Smooth muscle cell (in vitro differentiated cells): ENCODE measurements at regions not wholly inside any gene's neighbourhood (a gene's known extent, or its start where the extent isn't known, plus 50 kb on each side); places are given as distances from the start of the nearest gene placed in this dataset.

ENCODE experiments used
- DNase-seq: peaks from one replicate; lab custom pipeline; 2025; ENCODE audit not compliant: unreplicated experiment; lab: John Stamatoyannopoulos, UW
- H2AFZ ChIP-seq: fragments of 200-600 bp; sonication (generic); 2 replicates; pipeline ENCODE4 v1.6.0; 2016; ENCODE audit warnings: antibody characterized with exemption, low read depth, mild to moderate bottlenecking
- H3F3A ChIP-seq: fragments of 200-600 bp; sonication (generic); 2 replicates; pipeline ENCODE4 v1.6.0; 2017; ENCODE audit warnings: antibody characterized with exemption, low read depth
- H3K27ac ChIP-seq: fragments of 200-600 bp; sonication (generic); 2 replicates; pipeline ENCODE4 v1.5.1; 2016; ENCODE audit warnings: low read depth, mild to moderate bottlenecking
- H3K27me3 ChIP-seq: fragments of 200-600 bp; sonication (generic); 2 replicates; pipeline ENCODE4 v1.6.1; 2016; ENCODE audit warnings: low read depth, mild to moderate bottlenecking
- H3K36me3 ChIP-seq: fragments of 200-600 bp; sonication (generic); 2 replicates; pipeline ENCODE4 v1.5.1; 2016; ENCODE audit warnings: low read depth
- H3K4me1 ChIP-seq: fragments of 200-600 bp; sonication (generic); 2 replicates; pipeline ENCODE4 v1.5.1; 2016; ENCODE audit warnings: low read depth
- H3K4me2 ChIP-seq: fragments of 200-600 bp; sonication (generic); 2 replicates; pipeline ENCODE4 v1.6.0; 2016; ENCODE audit warnings: mild to moderate bottlenecking
- H3K4me3 ChIP-seq: fragments of 200-600 bp; sonication (generic); 2 replicates; pipeline ENCODE4 v1.5.1; 2016; ENCODE audit warnings: mild to moderate bottlenecking
- H3K79me2 ChIP-seq: fragments of 200-600 bp; sonication (generic); 2 replicates; pipeline ENCODE4 v1.6.0; 2016; ENCODE audit warnings: low read depth, mild to moderate bottlenecking
- H3K9ac ChIP-seq: fragments of 200-600 bp; sonication (generic); 2 replicates; pipeline ENCODE4 v1.6.0; 2016; ENCODE audit warnings: low read depth
- H3K9me3 ChIP-seq: fragments of 200-600 bp; sonication (generic); replicated peaks from 2 replicates; pipeline ENCODE4 v1.5.1; 2016; ENCODE audit warnings: low read depth
- H4K20me1 ChIP-seq: fragments of 200-600 bp; sonication (generic); 2 replicates; pipeline ENCODE4 v1.6.0; 2016; ENCODE audit warnings: low read depth
- CTCF ChIP-seq: fragments of 200-600 bp; sonication (generic); IDR thresholded peaks from 2 replicates; pipeline ENCODE4 v1.5.1; 2017; ENCODE audit warnings: borderline replicate concordance, mild to moderate bottlenecking, antibody characterized with exemption; ENCODE audit not compliant: insufficient read depth, poor library complexity, severe bottlenecking
- WGBS: methylation state at CpG from one replicate; pipeline ENCODE4 v1.1.7; 2016; ENCODE audit warnings: low lambda C conversion rate; 5-methylcytosine and 5-hydroxymethylcytosine counted together

DNA sequence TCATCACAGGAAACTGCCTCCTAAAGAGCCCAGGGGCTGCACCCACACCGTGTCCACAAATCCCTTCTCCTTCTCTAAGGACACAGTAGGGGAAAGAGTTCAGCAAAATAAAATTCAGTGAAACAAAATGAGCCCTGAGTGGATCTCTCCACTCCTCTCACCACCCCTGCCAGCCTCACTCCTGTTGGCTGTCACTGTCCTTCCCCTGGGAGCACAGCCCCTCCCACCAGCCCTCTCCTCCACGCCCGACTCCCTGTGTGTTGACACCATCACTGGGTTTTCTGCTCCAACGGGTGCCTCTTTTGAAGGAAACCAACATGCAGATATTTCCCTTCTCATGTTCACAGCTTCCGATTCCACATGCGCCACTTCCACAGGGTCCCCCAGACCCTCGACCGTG, 356.2 kb downstream of the AJAP1 start:
- Histone ChIP-seq H3K36me3 (no peaks in the 10 kb centered on the region), H2AFZ (no peak overlapping the region), H3F3A (no peaks in the 10 kb centered on the region), H3K4me3 (no peak overlapping the region), H4K20me1 (no peaks in the 10 kb centered on the region), H3K79me2 (no peaks in the 10 kb centered on the region), H3K9ac (no peak overlapping the region), H3K27me3 (no peaks in the 10 kb centered on the region), H3K4me2 (no peak overlapping the region), H3K27ac (no peak overlapping the region), H3K4me1 (no peaks in the 10 kb centered on the region), H3K9me3 (no peaks in the 10 kb centered on the region)
- no peak for DNase-seq
- TF ChIP-seq CTCF, result no peak
- WGBS, result 83% methylated on average over 8 of the region's 8 CpGs

DNA sequence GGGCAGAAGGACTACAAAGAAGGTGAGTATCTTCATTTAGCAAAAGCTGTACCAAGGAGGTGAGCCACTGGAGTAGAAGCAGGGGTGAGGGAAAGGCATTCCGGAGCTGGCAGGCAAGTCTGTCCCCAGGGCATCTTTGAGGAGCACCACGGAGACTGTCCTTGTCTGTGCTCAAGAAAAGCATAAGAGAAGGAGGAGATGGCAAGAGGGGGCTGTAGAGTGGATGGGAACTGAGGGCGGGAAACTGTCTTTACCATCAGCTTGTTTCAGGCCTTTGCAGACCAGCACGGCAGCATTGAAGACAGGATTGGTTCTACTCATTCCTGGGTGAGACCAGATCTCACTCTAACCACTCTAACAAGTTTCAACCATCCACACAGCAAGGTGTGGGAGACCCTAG, 355.8 kb downstream of the AJAP1 start:
- H3K27ac ChIP-seq, result no peak overlapping the region
- no peak overlapping the region for H3K9ac ChIP-seq
- no peaks in the 10 kb centered on the region for H3F3A ChIP-seq
- no peak overlapping the region for H2AFZ ChIP-seq
- WGBS, result 86% methylated on average over 4 of the region's 4 CpGs
- H3K9me3 ChIP-seq, result no peaks in the 10 kb centered on the region
- no peaks in the 10 kb centered on the region for H3K79me2 ChIP-seq
- H3K4me2 ChIP-seq, result no peak overlapping the region
- no peaks in the 10 kb centered on the region for H3K36me3 ChIP-seq
- no peak for TF ChIP-seq CTCF
- H3K4me3 ChIP-seq, result no peak overlapping the region
- DNase-seq, result no peak
- H4K20me1 ChIP-seq, result no peaks in the 10 kb centered on the region
- H3K27me3 ChIP-seq, result no peaks in the 10 kb centered on the region
- no peaks in the 10 kb centered on the region for H3K4me1 ChIP-seq

- WGBS, result 74% methylated on average over 7 of the region's 7 CpGs
- H4K20me1 ChIP-seq, result no peaks in the 10 kb centered on the region
- H3K9ac ChIP-seq, result no peak overlapping the region
- H3K4me1 ChIP-seq, result no peaks in the 10 kb centered on the region
- no peak overlapping the region for H3K4me3 ChIP-seq
- no peaks in the 10 kb centered on the region for H3K9me3 ChIP-seq
- no peak overlapping the region for H2AFZ ChIP-seq
- H3K79me2 ChIP-seq, result no peaks in the 10 kb centered on the region
- no peaks in the 10 kb centered on the region for H3F3A ChIP-seq
- no peak overlapping the region for H3K27ac ChIP-seq
- no peak for TF ChIP-seq CTCF
- no peak overlapping the region for H3K4me2 ChIP-seq
- H3K27me3 ChIP-seq, result no peaks in the 10 kb centered on the region
- no peak for DNase-seq
- no peaks in the 10 kb centered on the region for H3K36me3 ChIP-seq
These were observed 355.1 kb downstream of the AJAP1 start for GRCh38 chr1:5009376-5010065.

DNA sequence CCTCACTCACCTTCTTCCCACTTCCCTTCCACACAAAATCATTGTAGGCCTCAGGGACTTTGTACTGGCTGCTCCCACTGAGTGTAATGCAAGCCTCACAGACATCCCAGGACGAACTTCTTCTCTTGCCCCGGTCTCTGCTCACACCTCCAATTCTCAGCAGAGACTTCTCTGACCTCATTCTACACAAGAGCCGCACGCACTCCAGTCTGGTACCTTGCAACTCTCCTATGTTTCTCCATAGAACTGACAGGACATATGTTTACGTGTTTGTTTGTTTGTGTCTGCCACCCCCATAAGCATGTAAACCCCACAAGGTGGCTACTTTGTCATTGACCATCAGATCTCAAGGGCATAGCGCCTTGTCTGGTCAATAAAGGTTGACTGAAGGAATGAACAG, 350.8 kb downstream of the AJAP1 start:
- H3K4me3 ChIP-seq, result no peak overlapping the region
- no peaks in the 10 kb centered on the region for H3K9me3 ChIP-seq
- H3K36me3 ChIP-seq, result no peaks in the 10 kb centered on the region
- no peak overlapping the region for H2AFZ ChIP-seq
- no peak for DNase-seq
- H3K79me2 ChIP-seq, result no peaks in the 10 kb centered on the region
- no peaks in the 10 kb centered on the region for H3K27me3 ChIP-seq
- no peaks in the 10 kb centered on the region for H3K4me1 ChIP-seq
- 74% methylated on average over 6 of the region's 6 CpGs for WGBS
- H3K4me2 ChIP-seq, result no peak overlapping the region
- no peak overlapping the region for H3K9ac ChIP-seq
- H4K20me1 ChIP-seq, result no peaks in the 10 kb centered on the region
- no peaks in the 10 kb centered on the region for H3F3A ChIP-seq
- no peak for TF ChIP-seq CTCF
- no peak overlapping the region for H3K27ac ChIP-seq
